Upper lobe of left lung (tissue), 6 donors: ENCODE measurements at regions not wholly inside any gene's neighbourhood (a gene's known extent, or its start where the extent isn't known, plus 50 kb on each side); places are given as distances from the start of the nearest gene placed in this dataset.
"Not testable (repeated sequence)": the region's sequence is repeated elsewhere in the genome, so short reads cannot be mapped to it uniquely, and the experiment has no call there.

Source experiments
- ATAC-seq, 2 donors: fragments of 200-7000 bp; cut with Tn5 transposase; one replicate each; pipeline ENCODE4 v1.9.1; 2022; ENCODE audit warnings: mild to moderate bottlenecking in 2 of 2, moderate library complexity in 2 of 2; ENCODE audit not compliant: low FRiP score in 2 of 2
- DNase-seq, 2 donors: peaks; one replicate each; pipeline ENCODE4 v3.0.0-alpha.2; 2019 to 2020
- H3K27ac ChIP-seq, 4 donors: fragments of 200-600 bp; sonication (generic); one replicate each; pipeline ENCODE4 v1.5.1; 2016 to 2019
- H3K27me3 ChIP-seq, 4 donors: fragments of 200-600 bp; sonication (generic); one replicate each; pipeline ENCODE4 v1.5.1; 2017 to 2019
- H3K36me3 ChIP-seq, 4 donors: fragments of 200-600 bp; sonication (generic); one replicate each; pipeline ENCODE4 v1.5.1; 2016 to 2019
- H3K4me1 ChIP-seq, 4 donors: fragments of 200-600 bp; sonication (generic); one replicate each; pipeline ENCODE4 v1.5.1; 2018 to 2019
- H3K4me3 ChIP-seq, 4 donors: fragments of 200-600 bp; sonication (generic); one replicate each; pipeline ENCODE4 v1.5.1; 2017 to 2019; ENCODE audit warnings: mild to moderate bottlenecking in 2 of 4, moderate library complexity in 1 of 4
- H3K9me3 ChIP-seq, 4 donors: fragments of 200-600 bp; sonication (generic); one replicate each; pipeline ENCODE4 v1.5.1; 2018 to 2019
- CTCF ChIP-seq, 6 experiments: fragments of 450-650 bp in 4 of 6; fragments of 200-600 bp in 2 of 6; sonication (generic) in 2 of 6; IDR thresholded peaks; one replicate each; pipeline ENCODE4 v1.5.1; 2016 to 2019; ENCODE audit warnings: antibody characterized with exemption in 6 of 6
- EP300 ChIP-seq, 4 donors: sonication (generic); formaldehyde crosslinking; IDR thresholded peaks; one replicate each; pipeline ENCODE4 v1.5.1; 2017; ENCODE audit warnings: antibody characterized with exemption in 4 of 4, control low read depth in 2 of 4
- POLR2A ChIP-seq, 4 donors: fragments of 450-650 bp; IDR thresholded peaks; one replicate each; pipeline ENCODE4 v1.5.1; 2016 to 2017; ENCODE audit warnings: antibody characterized with exemption in 4 of 4, mild to moderate bottlenecking in 2 of 4
- POLR2AphosphoS5 ChIP-seq, 2 donors: sonication (generic); formaldehyde crosslinking; IDR thresholded peaks; one replicate each; pipeline ENCODE4 v1.5.1; 2017; ENCODE audit warnings: antibody characterized with exemption in 2 of 2
- WGBS, 2 donors: methylation state at CpG; one replicate each; pipeline ENCODE4 v1.1.5; 2017 to 2018; 5-methylcytosine and 5-hydroxymethylcytosine counted together
- donor health status: DM: no; HTN: no; CAD: no; lungs with moderate emphysema.
- donor health status: DM: no; HTN: yes; CAD: no; lungs with severe emphysema.

GRCh38 chr1:227417756-227418480 is 99.6 kb upstream of the CDC42BPA start:
- no peaks in the 10 kb centered on the region for H3K36me3 ChIP-seq
- DNase-seq (no peak), ATAC-seq (no peak)
- H3K27ac ChIP-seq = no peak overlapping the region
- 69 to 89% methylated on average over 2 of the region's 2 CpGs for WGBS, 2 donors
- no peak for TF ChIP-seq POLR2A (IDR thresholded peaks at IDR 0.05)
- no peak for TF ChIP-seq CTCF (IDR thresholded peaks at IDR 0.05)
- no peak for TF ChIP-seq EP300 (IDR thresholded peaks at IDR 0.05)
- TF ChIP-seq POLR2AphosphoS5 (IDR thresholded peaks at IDR 0.05) = no peak
- H3K4me3 ChIP-seq = no peak overlapping the region
- H3K27me3 ChIP-seq = no peaks in the 10 kb centered on the region
- H3K4me1 ChIP-seq = no peaks in the 10 kb centered on the region
- no peaks in the 10 kb centered on the region for H3K9me3 ChIP-seq

GRCh38 chr1:227416156-227416830 is 98.0 kb upstream of the CDC42BPA start:
- ATAC-seq = no peak

GRCh38 chr1:227415115-227415790 is 97.0 kb upstream of the CDC42BPA start:
- H3K4me1 ChIP-seq = no peaks in the 10 kb centered on the region
- ATAC-seq = no peak
- no peak overlapping the region for H3K4me3 ChIP-seq
- H3K36me3 ChIP-seq = no peaks in the 10 kb centered on the region
- no peak for DNase-seq
- no peaks in the 10 kb centered on the region for H3K27me3 ChIP-seq
- TF ChIP-seq POLR2AphosphoS5 (IDR thresholded peaks at IDR 0.05) = no peak
- no peak for TF ChIP-seq EP300 (IDR thresholded peaks at IDR 0.05)
- no peak for TF ChIP-seq POLR2A (IDR thresholded peaks at IDR 0.05)
- TF ChIP-seq CTCF (IDR thresholded peaks at IDR 0.05) = no peak
- H3K27ac ChIP-seq = no peak overlapping the region
- no peaks in the 10 kb centered on the region for H3K9me3 ChIP-seq
- 74% methylated on average over 8 of the region's 8 CpGs for WGBS, 2 donors

More at GRCh38 chr1:227416156-227416830, 98.0 kb upstream of the CDC42BPA start:
- no peaks in the 10 kb centered on the region for H3K4me1 ChIP-seq
- no peaks in the 10 kb centered on the region for H3K36me3 ChIP-seq
- no peaks in the 10 kb centered on the region for H3K27me3 ChIP-seq
- no peaks in the 10 kb centered on the region for H3K9me3 ChIP-seq
- no peak for TF ChIP-seq POLR2A (IDR thresholded peaks at IDR 0.05)
- TF ChIP-seq CTCF (IDR thresholded peaks at IDR 0.05) = no peak
- no peak for TF ChIP-seq POLR2AphosphoS5 (IDR thresholded peaks at IDR 0.05)
- TF ChIP-seq EP300 (IDR thresholded peaks at IDR 0.05) = no peak
- no peak for DNase-seq
- H3K4me3 ChIP-seq = no peak overlapping the region
- 85 to 89% methylated on average over 6 of the region's 6 CpGs for WGBS, 2 donors
- no peak overlapping the region for H3K27ac ChIP-seq

GRCh38 chr1:227411066-227411465 is 92.8 kb upstream of the CDC42BPA start:
- H3K9me3 ChIP-seq = no peaks in the 10 kb centered on the region
- ATAC-seq = no peak
- no peak overlapping the region for H3K27ac ChIP-seq
- DNase-seq = no peak
- H3K4me3 ChIP-seq = no peak overlapping the region
- H3K36me3 ChIP-seq = no peaks in the 10 kb centered on the region
- no peaks in the 10 kb centered on the region for H3K27me3 ChIP-seq
- 79 to 81% methylated on average over 7 of the region's 7 CpGs for WGBS, 2 donors
- H3K4me1 ChIP-seq = no peaks in the 10 kb centered on the region
- TF ChIP-seq POLR2A (IDR thresholded peaks at IDR 0.05) (no peak), POLR2AphosphoS5 (IDR thresholded peaks at IDR 0.05) (no peak), EP300 (IDR thresholded peaks at IDR 0.05) (no peak), CTCF (IDR thresholded peaks at IDR 0.05) (no peak)

- not testable (repeated sequence) for H3K36me3 ChIP-seq, H3K27ac ChIP-seq, ATAC-seq, H3K4me1 ChIP-seq, H3K9me3 ChIP-seq, DNase-seq, H3K27me3 ChIP-seq, H3K4me3 ChIP-seq
These were observed 88.0 kb upstream of the CDC42BPA start for GRCh38 chr1:227406332-227406731.
